GM18909 (cell line): ENCODE measurements at regions not wholly inside any gene's neighbourhood (a gene's known extent, or its start where the extent isn't known, plus 50 kb on each side); places are given as distances from the start of the nearest gene placed in this dataset.

Experiments used
- ATAC-seq: cut with Tn5 transposase; IDR thresholded peaks from one replicate; pipeline ENCODE4 v1.9.1; 2021; ENCODE audit warnings: mild to moderate bottlenecking; ENCODE audit not compliant: unreplicated experiment, poor library complexity

DNA sequence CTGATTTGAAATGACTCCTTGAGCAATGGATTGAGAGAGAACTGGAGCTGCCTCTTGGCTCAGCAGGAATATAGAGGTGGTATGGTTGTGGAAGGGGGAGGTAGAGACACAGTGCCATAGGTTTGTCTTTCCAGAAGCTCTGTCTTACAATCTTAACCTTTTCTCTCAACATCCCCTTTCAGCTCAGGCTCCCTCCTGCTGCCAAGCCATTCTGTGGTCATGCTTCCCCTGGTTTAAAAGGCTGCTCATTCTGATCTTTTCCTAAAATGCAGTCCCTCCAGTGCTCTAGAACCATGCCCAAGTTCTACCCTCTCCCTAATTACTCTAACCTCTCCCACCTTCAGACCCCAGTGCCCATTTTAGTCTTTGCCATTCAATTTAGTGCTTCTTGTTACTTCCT lies 517.9 kb upstream of the MARCKS start:
- no peak for ATAC-seq

GRCh38 chr6:113340371-113340770 lies 516.8 kb upstream of the MARCKS start:
- ATAC-seq, result no peak

GRCh38 chr6:113343940-113344339 lies 513.2 kb upstream of the MARCKS start:
- ATAC-seq, result no peak

DNA sequence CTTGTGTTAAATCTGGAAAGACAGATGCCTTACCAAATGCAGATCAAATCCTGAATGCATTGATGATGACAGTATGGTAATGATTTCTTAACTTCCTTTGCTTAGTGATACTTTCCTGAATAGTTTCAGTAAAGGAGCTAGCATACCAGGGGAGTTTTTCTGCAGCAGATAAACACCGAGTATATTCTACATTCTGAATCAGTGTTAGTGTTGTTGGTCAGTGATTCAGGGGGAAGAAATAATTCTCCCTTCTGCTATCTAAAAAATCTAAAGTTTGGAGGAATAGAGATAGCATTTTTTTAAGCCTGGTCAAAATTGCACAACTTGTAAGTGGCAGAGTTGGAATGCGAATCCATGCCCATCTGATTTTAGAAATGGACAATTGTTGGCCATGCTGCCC lies 512.2 kb upstream of the MARCKS start:
- no peak for ATAC-seq

DNA sequence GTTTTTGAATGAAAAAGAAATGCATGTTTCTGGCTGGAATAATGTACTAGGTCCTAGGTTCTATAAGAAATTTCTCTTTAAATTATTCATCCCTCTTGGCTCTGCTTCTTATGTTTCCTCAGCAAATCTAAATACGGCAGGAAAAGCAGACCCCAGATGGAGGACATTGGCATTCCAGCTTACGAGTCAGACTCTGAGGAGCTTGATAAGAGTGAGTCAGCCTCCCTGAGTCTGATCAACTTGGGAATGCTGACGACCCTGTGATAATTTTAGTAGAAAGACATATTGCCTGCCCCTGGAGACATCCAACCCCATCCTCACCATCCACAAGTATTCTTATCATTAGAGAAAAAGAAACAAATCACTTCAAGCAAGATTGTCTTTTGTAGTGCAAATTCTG lies 509.7 kb upstream of the MARCKS start:
- ATAC-seq, result no peak

DNA sequence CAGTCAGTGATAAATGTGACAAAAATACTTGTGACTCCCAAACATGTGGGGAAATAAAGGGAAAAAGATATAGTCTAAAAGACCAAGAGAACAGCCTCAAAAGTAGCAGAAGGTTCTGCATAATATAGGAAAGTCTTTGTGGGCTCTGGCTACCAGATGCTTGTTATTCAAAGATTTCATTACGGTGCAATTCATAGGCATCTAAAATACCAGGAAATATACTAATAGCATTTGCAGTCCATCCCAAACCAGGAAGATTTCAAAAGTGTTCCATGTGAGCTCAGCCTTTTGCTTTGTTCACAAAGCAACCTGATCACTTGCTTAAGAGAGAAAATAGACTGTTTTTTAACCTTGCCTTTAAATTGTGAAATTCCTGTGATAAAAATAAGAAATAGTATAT lies 506.7 kb upstream of the MARCKS start:
- ATAC-seq, result no peak

- ATAC-seq, result no peak
Measured at GRCh38 chr6:113351173-113351834, 505.8 kb upstream of the MARCKS start.

DNA sequence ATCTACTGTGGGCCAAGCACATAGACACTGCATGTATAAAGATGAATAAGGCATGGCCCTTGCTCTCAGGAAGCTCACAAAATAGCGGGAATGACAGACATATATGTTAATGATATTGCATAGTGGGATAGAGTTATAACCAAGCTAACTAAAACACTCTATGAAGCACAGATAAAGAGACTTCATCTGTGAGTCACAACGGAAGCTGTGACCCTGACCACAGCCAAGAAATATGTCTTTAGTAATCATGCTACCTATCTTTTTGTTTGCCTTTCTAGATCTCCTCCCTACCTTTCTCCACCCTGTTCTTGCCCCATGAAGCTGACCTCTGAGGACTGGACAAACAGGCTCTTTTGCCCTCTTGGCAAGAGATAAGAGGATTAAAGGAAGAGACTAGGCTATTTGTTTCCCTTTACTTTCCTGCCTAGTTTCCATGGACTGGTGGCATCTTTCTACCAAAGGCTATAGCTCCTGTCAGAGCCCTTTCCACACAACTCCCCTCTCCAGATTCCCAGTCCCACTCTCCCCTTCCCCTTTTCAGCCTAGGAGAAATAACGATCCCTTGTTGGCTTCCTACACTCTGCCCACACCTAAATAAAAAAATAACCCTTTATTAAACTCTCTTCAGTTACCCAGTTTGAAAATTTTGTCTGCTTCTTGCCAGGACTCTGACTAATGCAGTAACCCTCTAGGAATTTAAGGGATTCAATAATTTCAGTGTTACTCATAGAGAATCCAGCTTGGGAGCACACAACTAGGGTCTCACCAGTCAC lies 504.9 kb upstream of the MARCKS start:
- no peak for ATAC-seq

GRCh38 chr6:113352831-113353230 lies 504.3 kb upstream of the MARCKS start:
- no peak for ATAC-seq

- no peak for ATAC-seq
Measured at GRCh38 chr6:113353392-113353791, 503.8 kb upstream of the MARCKS start.

DNA sequence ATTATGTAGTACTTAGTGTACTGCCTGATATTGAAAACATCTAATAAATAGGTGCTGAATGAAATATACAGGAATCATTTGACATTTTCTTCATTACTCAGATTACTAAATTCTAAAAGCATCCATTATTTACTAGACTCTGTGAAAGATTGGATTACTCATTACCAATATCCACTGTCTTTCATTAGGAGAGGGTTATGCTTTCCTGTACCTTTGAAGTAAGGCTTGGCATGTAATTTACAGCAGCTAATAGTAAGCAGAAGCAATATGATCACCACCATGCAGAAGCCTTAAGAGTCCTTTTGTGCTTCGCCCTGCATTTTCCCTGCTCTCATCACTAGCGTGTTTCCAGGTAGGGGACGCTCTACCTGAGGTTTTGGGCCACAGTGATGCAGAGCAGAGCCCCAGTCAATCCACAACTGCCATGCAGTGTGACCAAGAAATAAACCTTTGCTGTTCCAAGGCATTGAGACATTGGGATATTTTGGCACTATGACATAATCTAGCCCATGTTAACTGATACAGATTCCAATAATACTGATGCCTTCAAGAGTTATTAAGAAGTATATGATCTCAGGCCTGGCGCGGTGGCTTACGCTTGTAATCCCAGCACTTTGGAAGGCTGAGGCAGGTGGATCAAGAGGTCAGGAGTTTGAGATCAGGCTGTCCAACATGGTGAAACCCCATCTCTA lies 502.8 kb upstream of the MARCKS start:
- ATAC-seq, result no peak

DNA sequence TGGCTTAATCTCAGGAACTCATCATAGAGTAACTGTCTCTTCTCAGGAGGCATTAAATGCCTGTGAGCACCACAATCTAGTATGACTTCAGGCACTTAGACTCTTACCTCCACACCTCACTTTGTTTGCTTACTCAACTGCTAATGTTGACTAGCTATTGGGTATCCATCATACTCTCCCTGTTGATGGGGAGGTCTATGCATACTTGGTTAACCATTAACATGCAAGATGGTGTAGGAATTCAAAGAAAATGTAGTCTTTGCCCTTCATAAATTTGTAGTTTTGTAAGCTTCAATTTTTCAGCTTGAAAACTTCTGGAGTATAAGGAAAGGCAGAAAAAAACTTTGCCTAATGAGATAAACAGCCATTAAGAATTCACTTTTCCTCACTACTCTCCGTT lies 501.0 kb upstream of the MARCKS start:
- no peak for ATAC-seq

DNA sequence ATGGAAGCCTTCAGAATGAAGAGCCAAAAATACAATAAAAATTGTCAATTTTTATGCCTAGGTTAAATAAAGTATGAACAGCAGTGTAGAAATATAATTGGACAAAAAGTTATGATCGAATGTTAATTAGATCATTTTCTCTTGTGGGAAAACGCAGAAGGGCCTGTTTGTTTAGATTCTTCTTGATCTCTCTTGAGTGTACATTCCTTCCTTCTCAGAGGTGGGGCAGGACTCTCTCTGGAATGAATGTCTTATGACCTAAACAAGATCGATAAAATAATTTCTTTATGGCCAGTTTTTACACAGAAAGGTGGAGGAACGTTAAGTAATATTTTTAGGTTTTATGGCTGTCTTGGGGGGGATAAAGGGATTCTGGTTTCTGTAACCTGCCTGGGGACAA lies 500.1 kb upstream of the MARCKS start:
- ATAC-seq, result no peak

- ATAC-seq, result no peak
Measured at GRCh38 chr6:113358063-113358583, 499.0 kb upstream of the MARCKS start.

- ATAC-seq, result no peak
Measured at GRCh38 chr6:113359155-113360140, 497.7 kb upstream of the MARCKS start.

DNA sequence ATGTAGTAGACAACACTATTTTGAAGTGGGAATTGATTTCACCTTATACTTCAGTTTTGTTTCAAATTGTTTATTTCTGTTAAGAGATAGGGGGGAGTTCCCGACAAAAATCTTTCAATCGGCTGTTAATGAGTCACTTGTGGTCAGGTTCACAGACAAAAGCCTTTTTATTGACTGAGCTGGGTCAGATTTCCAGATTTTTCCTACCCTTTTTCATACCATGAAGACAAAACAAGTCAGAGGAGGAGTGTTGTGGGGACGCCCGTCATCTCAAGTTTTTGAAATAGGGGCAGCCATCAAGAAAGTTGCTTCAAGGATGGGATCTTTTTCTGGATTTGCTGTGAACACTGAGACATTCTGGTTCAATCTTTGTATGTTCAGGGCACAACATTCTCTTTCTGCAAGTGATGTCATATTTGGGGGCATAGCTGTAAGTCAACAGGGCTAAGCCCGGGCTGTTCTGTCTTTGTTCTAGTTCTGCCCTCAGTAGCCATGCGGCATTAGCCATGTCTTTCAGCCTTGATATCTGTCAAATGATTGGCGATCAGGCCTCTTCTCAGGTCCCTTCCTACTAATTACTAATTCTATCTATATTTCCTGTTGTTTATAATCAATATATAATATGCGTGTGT lies 496.0 kb upstream of the MARCKS start:
- ATAC-seq, result no peak

GRCh38 chr6:113362301-113363047 lies 494.7 kb upstream of the MARCKS start:
- ATAC-seq, result no peak

- no peak for ATAC-seq
Measured at GRCh38 chr6:113363048-113363798, 493.9 kb upstream of the MARCKS start.
